Panc1 (cell line): ENCODE measurements at regions not wholly inside any gene's neighbourhood (a gene's known extent, or its start where the extent isn't known, plus 50 kb on each side); places are given as distances from the start of the nearest gene placed in this dataset.

ENCODE experiments used
- ATAC-seq: fragments of 200-7000 bp; cut with Tn5 transposase; 2 replicates; pipeline ENCODE4 v1.9.1; 2020; ENCODE audit warnings: mild to moderate bottlenecking, moderate library complexity
- BruUV-seq: library from RNA; stranded (reverse); fragments of 400-500 nt; replicated peaks from 2 replicates; lab custom pipeline; 2021; lab: Mats Ljungman, UMichigan
- CTCF ChIA-PET: fragments of 300-600 bp; sonication (Branson Sonifier 250); formaldehyde crosslinking; loops from one replicate; lab custom pipeline; 2022; ENCODE audit warnings: antibody characterized with exemption; lab: Charles Lee
- POLR2A ChIA-PET: fragments of 300-600 bp; sonication (Branson Sonifier 250); formaldehyde crosslinking; loops from one replicate; lab custom pipeline; 2022; ENCODE audit warnings: antibody characterized with exemption; lab: Charles Lee
- DNase-seq: peaks from one replicate; pipeline ENCODE4 v3.0.0-alpha.2; 2010; ENCODE audit warnings: low read depth, low spot score
- H3K27ac ChIP-seq: 2 replicates; pipeline ENCODE4 v1.5.1; 2011; ENCODE audit warnings: mild to moderate bottlenecking, low read length, inconsistent platforms
- H3K27me3 ChIP-seq: fragments of 200-500 bp; sonication (Bioruptor generic); 2 replicates; pipeline ENCODE4 v1.6.0; 2014; ENCODE audit warnings: low read length, inconsistent platforms; ENCODE audit not compliant: control insufficient read depth, insufficient read depth
- H3K36me3 ChIP-seq: fragments of 200-500 bp; sonication (Bioruptor generic); 2 replicates; pipeline ENCODE4 v1.5.1; 2014; ENCODE audit warnings: inconsistent platforms, mild to moderate bottlenecking, low read length, moderate library complexity; ENCODE audit not compliant: control insufficient read depth, insufficient read depth
- H3K4me1 ChIP-seq: 2 replicates; pipeline ENCODE4 v1.5.1; 2011; ENCODE audit warnings: inconsistent platforms, mild to moderate bottlenecking, low read length, moderate library complexity; ENCODE audit not compliant: control insufficient read depth, insufficient read depth
- H3K4me3 ChIP-seq, 2 experiments: 2 replicates each; pipeline ENCODE4 v1.5.1; 2011 to 2012; ENCODE audit warnings: low read depth in 2 of 2, low read length in 2 of 2, mild to moderate bottlenecking in 2 of 2, inconsistent platforms in 1 of 2, moderate library complexity in 1 of 2
- H3K9me3 ChIP-seq: fragments of 200-500 bp; sonication (Bioruptor generic); 2 replicates; pipeline ENCODE4 v1.5.1; 2014; ENCODE audit warnings: low read depth, mild to moderate bottlenecking, inconsistent platforms, low read length, moderate library complexity; ENCODE audit not compliant: control insufficient read depth, insufficient read depth
- CTCF ChIP-seq: fragments of 450-650 bp; IDR thresholded peaks from 2 replicates; pipeline ENCODE4 v1.5.1; 2017; ENCODE audit warnings: mild to moderate bottlenecking
- POLR2AphosphoS5 ChIP-seq: IDR thresholded peaks from 2 replicates; pipeline ENCODE4 v1.6.1; 2012; ENCODE audit warnings: mild to moderate bottlenecking, low read depth, low read length, moderate library complexity
- REST ChIP-seq, 2 experiments: IDR thresholded peaks; 2 replicates each; pipeline ENCODE4 v1.6.1; 2011 to 2012; ENCODE audit warnings: low read depth in 2 of 2, control low read depth in 1 of 2, low read length in 1 of 2, mild to moderate bottlenecking in 1 of 2, moderate library complexity in 1 of 2; ENCODE audit not compliant: insufficient read depth in 1 of 2
- SIN3A ChIP-seq: IDR thresholded peaks from 2 replicates; pipeline ENCODE4 v1.6.1; 2012; ENCODE audit warnings: low read depth, mild to moderate bottlenecking, low read length, moderate library complexity, borderline replicate concordance; ENCODE audit not compliant: insufficient read depth
- TCF7L2 ChIP-seq: IDR thresholded peaks from 2 replicates; pipeline ENCODE4 v1.6.1; 2011; ENCODE audit warnings: mild to moderate bottlenecking, low read depth, low read length, inconsistent platforms
- in situ Hi-C: cut with HindIII; loops from 2 replicates; pipeline ENCODE4 v1.10.0; 2016; ENCODE audit warnings: low sequenced_read_pairs, low pct_unique_long_range_greater_than_20kb
- intact Hi-C: fragments of 100-400 bp; cut with micrococcal nuclease; formaldehyde crosslinking; loops from one replicate; pipeline ENCODE4 v1.10.0; 2022; ENCODE audit not compliant: unreplicated experiment

- in situ Hi-C loops (no loop called here), intact Hi-C loops (no loop called here)
- Histone ChIP-seq H3K27ac (no peak overlapping the region), H3K9me3 (no peaks in the 10 kb centered on the region), H3K27me3 (no peaks in the 10 kb centered on the region), H3K36me3 (no peaks in the 10 kb centered on the region), H3K4me1 (no peaks in the 10 kb centered on the region), H3K4me3 (no peak overlapping the region)
- TF ChIP-seq CTCF, result no peak
- TF ChIP-seq REST (IDR thresholded peaks at IDR 0.05; ENCODE audit: insufficient read depth in 1 of 2, low read depth in 2 of 2, low read length in 1 of 2), result peak in 1 of 2 experiments; percentile 39; a peak in 2 of 4 replicates
- ATAC-seq (no peak), DNase-seq (no peak)
- ChIA-PET POLR2A (no interaction called here), CTCF (no interaction called here)
- BruUV-seq, result no TSS peak
Observed at GRCh38 chr4:180898305-180898704, 1344.9 kb upstream of the TENM3 start.

- no peaks in the 10 kb centered on the region for H3K36me3 ChIP-seq
- ChIA-PET CTCF (no interaction called here), POLR2A (no interaction called here)
- no peak for ATAC-seq
- no peaks in the 10 kb centered on the region for H3K9me3 ChIP-seq
- H3K4me1 ChIP-seq, result no peaks in the 10 kb centered on the region
- TF ChIP-seq SIN3A (no peak), TCF7L2 (no peak), POLR2AphosphoS5 (no peak), CTCF (no peak), REST (IDR thresholded peaks at IDR 0.05; ENCODE audit: insufficient read depth in 1 of 2, low read depth in 2 of 2, low read length in 1 of 2) (no peak)
- no peak overlapping the region for H3K4me3 ChIP-seq
- H3K27ac ChIP-seq, result no peak overlapping the region
- no TSS peak for BruUV-seq
- H3K27me3 ChIP-seq, result no peaks in the 10 kb centered on the region
- in situ Hi-C loops (no loop called here), intact Hi-C loops (no loop called here)
- no peak for DNase-seq
Observed at GRCh38 chr4:180900781-180901180, 1342.4 kb upstream of the TENM3 start.
